HG03066 (cell line): ENCODE measurements at regions not wholly inside any gene's neighbourhood (a gene's known extent, or its start where the extent isn't known, plus 50 kb on each side); places are given as distances from the start of the nearest gene placed in this dataset.

ENCODE experiments used
- ATAC-seq: cut with Tn5 transposase; IDR thresholded peaks from one replicate; pipeline ENCODE4 v1.9.1; 2021; ENCODE audit warnings: low read depth; ENCODE audit not compliant: unreplicated experiment

DNA sequence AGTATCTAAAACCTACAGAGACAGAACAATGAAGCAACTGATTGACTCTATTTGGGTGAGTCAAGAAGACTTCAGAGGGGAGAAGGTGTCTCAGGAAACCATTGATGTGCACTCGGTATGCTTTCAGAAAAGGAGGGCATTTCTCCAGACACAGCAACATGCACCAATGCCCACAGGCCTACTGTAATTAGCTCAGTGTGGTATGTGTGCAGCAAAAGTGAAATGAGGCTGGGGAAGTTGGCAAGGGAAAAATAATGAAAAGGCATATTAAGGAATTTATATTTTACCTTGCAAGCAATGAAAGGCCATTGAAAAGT is 158.4 kb upstream of the GRIP1 start:
- ATAC-seq = no peak

DNA sequence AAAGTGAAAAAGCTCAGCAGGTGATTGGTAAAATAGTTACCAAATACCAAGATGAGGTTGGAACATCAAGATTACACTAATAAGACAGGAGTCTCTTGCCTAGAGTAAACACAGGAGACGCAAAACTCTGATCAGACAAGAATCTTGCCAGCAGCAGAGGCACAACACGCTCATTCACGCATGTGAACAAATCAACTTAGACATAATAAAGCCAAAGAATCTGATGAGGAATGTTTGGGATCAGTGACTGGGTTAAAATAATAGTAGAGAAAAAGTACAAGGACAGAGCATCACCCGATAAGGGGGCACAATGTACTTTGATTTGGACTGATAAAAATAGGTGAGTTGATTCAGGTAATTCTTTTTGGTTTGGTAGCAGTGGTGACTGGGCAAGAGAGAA is 159.5 kb upstream of the GRIP1 start:
- ATAC-seq = no peak

DNA sequence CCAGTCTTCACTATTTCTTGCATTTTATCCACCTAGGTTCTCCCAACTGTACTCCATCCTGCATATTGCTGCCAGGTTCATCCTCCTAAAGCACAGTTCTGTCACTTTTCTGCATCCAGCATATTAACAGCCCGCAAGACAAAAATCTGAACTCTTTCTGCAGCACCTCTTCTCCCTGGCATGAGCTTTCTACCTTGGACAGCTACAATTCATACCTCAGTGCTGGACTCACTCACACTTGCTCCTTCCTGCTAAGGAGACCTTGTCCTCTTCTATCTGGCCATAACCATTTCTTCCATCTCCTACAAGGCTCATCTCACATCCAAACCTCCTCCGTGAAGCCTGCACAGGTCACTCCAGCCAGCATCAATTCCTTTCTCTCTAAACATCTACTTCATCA is 170.1 kb upstream of the GRIP1 start:
- ATAC-seq = no peak

DNA sequence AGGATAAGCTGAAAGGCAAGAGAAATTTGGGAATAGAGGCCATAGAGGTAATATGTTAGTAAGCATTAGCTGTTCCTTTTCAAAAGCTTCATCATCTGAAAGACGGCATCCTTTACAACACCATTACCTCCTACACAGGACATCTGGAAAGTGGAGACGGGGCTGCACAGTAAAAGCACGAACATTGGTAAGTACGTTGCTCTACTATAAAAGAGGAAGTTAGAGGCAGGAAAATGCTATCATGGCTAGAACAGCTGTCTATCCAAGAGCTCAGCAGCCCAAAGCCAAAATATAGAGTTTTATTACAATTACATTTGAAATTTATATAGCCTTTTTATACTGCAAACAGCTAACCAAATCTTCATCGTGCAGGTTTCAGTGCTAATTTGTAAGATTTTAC is 172.3 kb upstream of the GRIP1 start:
- no peak for ATAC-seq

GRCh38 chr12:66852091-66852490 is 173.2 kb upstream of the GRIP1 start:
- no peak for ATAC-seq

DNA sequence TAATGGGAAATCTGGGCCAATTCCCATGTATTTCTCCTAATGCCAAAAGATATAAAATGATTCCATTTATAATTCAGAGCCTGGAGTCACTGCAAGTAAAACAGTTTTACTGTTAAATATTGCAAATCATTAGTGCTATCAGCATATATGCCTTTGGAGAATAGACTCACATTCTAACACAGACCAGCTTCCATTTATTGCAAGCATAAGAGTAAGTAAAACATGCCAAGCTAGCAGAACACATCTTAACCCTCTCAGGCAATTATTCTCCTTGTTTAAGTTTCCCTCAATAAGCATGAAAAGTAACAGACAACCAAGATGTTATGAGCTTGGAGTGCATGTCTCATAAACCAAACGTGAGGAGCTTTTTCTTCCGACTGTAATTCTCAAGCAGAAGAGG is 173.9 kb upstream of the GRIP1 start:
- no peak for ATAC-seq

- no peak for ATAC-seq
These were observed 181.0 kb upstream of the GRIP1 start for GRCh38 chr12:66859751-66860440.

GRCh38 chr12:66860752-66861750 is 182.2 kb upstream of the GRIP1 start:
- no peak for ATAC-seq

- no peak for ATAC-seq
These were observed 183.6 kb upstream of the GRIP1 start for GRCh38 chr12:66862356-66862985.

- no peak for ATAC-seq
These were observed 184.4 kb upstream of the GRIP1 start for GRCh38 chr12:66863276-66863675.

GRCh38 chr12:66877925-66878324 is 199.0 kb upstream of the GRIP1 start:
- no peak for ATAC-seq

DNA sequence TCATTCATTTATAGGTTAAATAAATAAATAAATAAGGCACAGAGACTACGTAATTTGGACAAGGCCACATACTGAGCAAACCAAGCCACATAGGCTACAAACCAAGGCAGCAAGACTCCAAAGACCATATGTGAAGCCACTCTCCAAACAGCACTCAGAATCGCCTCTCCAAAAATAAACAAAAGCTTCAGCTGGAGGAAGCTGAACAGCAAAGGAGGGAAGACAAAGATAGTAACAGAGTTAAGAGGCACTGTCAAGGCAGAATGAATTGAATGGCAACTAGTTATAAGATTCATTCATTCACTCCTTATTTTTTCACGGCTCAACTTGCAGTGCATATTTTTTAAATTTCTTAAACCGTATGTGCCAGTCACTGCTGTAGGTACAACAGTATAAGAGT is 200.5 kb upstream of the GRIP1 start:
- ATAC-seq = no peak

DNA sequence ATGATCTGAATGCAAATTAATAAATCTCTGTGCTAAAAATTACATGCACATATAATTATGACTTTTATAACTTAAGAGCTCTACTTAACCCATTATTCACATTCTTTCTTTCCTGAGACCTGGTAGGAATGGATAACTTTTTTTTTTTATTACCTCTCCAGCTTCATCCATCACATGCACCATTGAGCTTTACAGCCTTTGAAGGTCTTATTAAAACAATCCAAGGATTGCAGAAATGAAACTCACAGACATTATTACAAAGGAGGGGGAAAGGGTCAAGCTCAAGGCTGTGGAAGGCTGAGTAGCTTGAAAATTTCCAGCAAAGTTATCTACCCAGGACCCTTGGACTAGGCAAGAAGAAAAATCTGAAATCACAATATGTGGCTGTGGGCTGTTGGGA is 202.5 kb upstream of the GRIP1 start:
- no peak for ATAC-seq

DNA sequence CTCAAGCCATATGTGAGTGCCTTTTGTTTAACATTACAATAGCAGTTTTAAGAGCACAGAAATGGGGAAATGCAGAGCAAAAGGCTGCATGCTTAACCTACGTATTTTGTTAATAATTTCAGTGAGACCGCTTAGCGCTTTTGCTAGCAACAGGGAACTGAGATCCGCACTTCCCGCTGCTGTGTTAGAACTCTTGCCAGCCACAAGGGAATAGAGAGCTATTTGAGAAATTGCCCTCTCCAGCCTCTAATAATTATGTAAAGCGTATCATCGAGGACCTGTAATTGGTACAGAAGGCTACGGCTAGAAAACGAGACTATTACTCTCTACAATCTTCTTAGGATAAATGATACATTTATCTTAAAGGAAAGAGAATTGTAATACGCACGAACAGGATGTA is 205.2 kb upstream of the GRIP1 start:
- ATAC-seq = no peak

- ATAC-seq = no peak
These were observed 206.4 kb upstream of the GRIP1 start for GRCh38 chr12:66885115-66885875.

DNA sequence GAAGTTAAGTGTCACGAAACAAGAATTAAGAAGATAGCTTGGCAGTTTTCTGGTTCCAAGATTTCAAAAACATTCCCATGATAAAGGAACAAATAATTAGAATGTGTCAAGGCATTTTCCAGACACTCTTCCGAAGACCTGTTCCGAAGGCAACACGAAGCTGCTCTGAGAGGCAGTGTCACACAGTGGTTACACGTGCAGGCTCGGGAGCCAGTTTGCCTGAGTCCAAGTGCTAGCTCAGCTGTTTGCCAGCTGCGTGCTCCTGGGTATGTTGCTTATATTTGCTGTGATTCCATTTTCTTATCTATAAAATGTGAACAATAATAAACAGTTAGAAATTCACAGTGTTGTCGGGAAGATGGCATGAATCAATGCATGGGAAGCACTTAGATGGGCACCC is 217.9 kb upstream of the GRIP1 start:
- no peak for ATAC-seq

DNA sequence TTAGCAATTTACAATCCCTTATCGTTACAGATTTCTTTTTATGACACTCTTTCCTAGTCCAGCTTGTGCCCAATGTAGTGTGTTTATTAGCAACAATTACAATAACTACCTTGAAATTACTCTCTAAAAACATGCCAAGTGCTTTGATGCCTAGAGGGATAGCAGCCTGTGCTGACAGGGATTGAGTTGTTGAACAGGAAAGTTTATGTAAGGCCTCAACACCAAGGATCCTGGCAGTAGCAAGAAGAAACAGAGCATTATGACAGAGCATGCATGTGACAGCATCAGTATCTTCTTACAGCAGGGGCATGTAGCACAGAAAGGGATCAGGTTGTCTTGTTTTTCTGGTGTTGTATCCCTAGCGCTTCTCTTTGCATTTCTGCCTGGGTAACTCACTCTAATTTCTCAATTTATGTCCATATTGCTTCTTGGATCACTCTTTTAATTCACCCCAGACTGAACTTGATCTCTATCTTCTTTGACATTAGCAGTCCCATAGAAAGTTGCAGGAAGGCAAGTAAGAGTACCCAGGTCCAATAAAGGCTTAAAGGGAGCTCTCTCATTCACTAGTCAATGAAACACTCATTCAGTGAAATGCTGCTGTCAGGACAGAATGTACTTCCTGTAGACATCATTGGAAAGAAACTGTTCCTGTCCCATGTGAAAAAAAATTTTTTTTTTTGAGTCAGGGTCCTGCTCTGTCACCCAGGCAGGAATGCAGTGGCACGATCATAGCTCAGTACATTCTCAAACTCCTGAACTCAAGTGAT is 220.0 kb upstream of the GRIP1 start:
- ATAC-seq = no peak

GRCh38 chr12:66899588-66899987 is 220.7 kb upstream of the GRIP1 start:
- ATAC-seq = no peak

DNA sequence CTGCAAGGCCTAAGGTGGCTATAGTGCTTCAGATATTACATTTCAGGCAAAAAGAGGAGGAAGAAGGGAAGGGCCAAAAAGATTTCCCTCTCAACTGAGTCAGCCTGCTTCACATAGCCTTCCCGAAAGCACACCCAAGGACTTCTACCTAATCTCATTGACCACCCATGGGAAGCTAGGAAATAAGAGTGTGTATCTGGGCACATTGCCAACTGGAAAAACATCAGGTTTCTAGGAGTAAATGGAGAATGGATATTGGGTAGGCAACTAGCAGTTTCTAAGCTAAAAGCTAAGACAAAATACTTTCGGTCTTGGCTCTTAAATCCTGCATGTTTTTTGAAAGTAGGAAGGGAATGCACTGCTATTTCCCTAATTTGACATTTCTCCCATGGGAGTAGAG is 221.7 kb upstream of the GRIP1 start:
- ATAC-seq = no peak
